ENCODE measurements at regions not wholly inside any gene's neighbourhood (a gene's known extent, or its start where the extent isn't known, plus 50 kb on each side); places are given as distances from the start of the nearest gene placed in this dataset.

DNA sequence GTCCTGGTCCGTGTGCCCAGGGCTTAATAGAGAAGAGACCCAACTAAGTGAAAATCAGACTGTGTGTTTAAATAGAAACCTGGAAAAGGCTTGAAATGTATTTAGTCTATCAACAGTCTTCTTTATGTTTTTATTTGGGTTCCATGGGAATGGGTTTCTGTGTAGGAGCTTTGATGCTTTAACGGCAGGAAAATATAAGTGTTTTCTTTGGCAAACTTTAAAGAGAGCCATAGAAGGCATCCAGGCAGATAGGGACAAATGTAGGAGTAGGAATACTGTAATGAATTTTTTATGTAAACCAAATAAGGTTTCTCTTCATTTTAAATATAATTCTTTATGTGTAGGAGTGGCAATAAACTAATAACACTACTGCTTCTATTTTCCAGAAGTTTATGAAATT, 989.0 kb downstream of the GATA3 start:
- H3K4me3 ChIP-seq = no peak overlapping the region
- WGBS (ENCODE audit: missing lambda C conversion rate) = 17% methylated on average over 2 of the region's 2 CpGs
- DNase-seq (ENCODE audit: low read depth in 1 of 2, low spot score in 1 of 2) (no peak), FAIRE-seq (no peak), ATAC-seq (no peak)
- no peaks in the 10 kb centered on the region for H3K4me1 ChIP-seq
- H3K9me3 ChIP-seq = peaks cover 13% of the 10 kb centered on the region; the same call in 2 of the 3 replicates
- H3K4me2 ChIP-seq = no peak overlapping the region
- ChIA-PET CTCF (no interaction called here), POLR2A (no interaction called here)
- no peak for TF ChIP-seq POLR2A (IDR thresholded peaks at IDR 0.05; ENCODE audit: low read length)
- no peak for TF ChIP-seq TP53 (CRISPR knock-in tag; IDR thresholded peaks at IDR 0.05)
- TF ChIP-seq MYC (IDR thresholded peaks at IDR 0.05; ENCODE audit: borderline replicate concordance, low read length) = no peak
- no peak for TF ChIP-seq EP300 (IDR thresholded peaks at IDR 0.05)
- TF ChIP-seq KDM5A (IDR thresholded peaks at IDR 0.05) = no peak
- TF ChIP-seq HES2 (IDR thresholded peaks at IDR 0.05) = no peak
- TF ChIP-seq, protein P1, sequence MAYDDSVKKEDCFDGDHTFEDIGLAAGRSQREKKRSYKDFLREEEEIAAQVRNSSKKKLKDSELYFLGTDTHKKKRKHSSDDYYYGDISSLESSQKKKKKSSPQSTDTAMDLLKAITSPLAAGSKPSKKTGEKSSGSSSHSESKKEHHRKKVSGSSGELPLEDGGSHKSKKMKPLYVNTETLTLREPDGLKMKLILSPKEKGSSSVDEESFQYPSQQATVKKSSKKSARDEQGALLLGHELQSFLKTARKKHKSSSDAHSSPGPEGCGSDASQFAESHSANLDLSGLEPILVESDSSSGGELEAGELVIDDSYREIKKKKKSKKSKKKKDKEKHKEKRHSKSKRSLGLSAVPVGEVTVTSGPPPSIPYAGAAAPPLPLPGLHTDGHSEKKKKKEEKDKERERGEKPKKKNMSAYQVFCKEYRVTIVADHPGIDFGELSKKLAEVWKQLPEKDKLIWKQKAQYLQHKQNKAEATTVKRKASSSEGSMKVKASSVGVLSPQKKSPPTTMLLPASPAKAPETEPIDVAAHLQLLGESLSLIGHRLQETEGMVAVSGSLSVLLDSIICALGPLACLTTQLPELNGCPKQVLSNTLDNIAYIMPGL (CRISPR knock-in tag; IDR thresholded peaks at IDR 0.05; ENCODE audit: borderline replicate concordance) = no peak
- TF ChIP-seq ZC3H11A (IDR thresholded peaks at IDR 0.05) = no peak
- no peak for TF ChIP-seq CBX2 (IDR thresholded peaks at IDR 0.05; ENCODE audit: borderline replicate concordance, low read depth)
- TF ChIP-seq RAD21 (conservative IDR thresholded peaks at IDR 0.05 in 1 of 2, IDR thresholded peaks at IDR 0.05 in 1 of 2) = no peak
- no peak for TF ChIP-seq HOXA7 (CRISPR knock-in tag; IDR thresholded peaks at IDR 0.05)
- TF ChIP-seq E2F6 (IDR thresholded peaks at IDR 0.05; ENCODE audit: borderline replicate concordance, low read depth) = no peak
- TF ChIP-seq RFX5 (IDR thresholded peaks at IDR 0.05) = no peak
- TF ChIP-seq ZSCAN20 (CRISPR knock-in tag; IDR thresholded peaks at IDR 0.05) = no peak
- no peak for TF ChIP-seq REST (IDR thresholded peaks at IDR 0.05)
- no peak for TF ChIP-seq TFCP2L1 (CRISPR knock-in tag; IDR thresholded peaks at IDR 0.05)
- TF ChIP-seq PHF8 (IDR thresholded peaks at IDR 0.05; ENCODE audit: borderline replicate concordance, low read depth) = no peak
- TF ChIP-seq JUNB (IDR thresholded peaks at IDR 0.05) = no peak
- no peak for TF ChIP-seq MAFK (IDR thresholded peaks at IDR 0.05; ENCODE audit: partially characterized antibody)
- no peak overlapping the region for H3K27ac ChIP-seq

GRCh38 chr10:9045311-9045710, 990.8 kb downstream of the GATA3 start:
- POLR2A ChIA-PET = no interaction called here
- no peak for TF ChIP-seq JUNB (IDR thresholded peaks at IDR 0.05)
- TF ChIP-seq MAZ (IDR thresholded peaks at IDR 0.05; ENCODE audit: borderline replicate concordance, low read depth, low read length) = no peak
- TF ChIP-seq, protein P2, sequence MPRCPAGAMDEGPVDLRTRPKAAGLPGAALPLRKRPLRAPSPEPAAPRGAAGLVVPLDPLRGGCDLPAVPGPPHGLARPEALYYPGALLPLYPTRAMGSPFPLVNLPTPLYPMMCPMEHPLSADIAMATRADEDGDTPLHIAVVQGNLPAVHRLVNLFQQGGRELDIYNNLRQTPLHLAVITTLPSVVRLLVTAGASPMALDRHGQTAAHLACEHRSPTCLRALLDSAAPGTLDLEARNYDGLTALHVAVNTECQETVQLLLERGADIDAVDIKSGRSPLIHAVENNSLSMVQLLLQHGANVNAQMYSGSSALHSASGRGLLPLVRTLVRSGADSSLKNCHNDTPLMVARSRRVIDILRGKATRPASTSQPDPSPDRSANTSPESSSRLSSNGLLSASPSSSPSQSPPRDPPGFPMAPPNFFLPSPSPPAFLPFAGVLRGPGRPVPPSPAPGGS (IDR thresholded peaks at IDR 0.05) = no peak
- no peak for TF ChIP-seq ESRRA (IDR thresholded peaks at IDR 0.05; ENCODE audit: borderline replicate concordance, low read length)
- TF ChIP-seq REST (IDR thresholded peaks at IDR 0.05) = no peak
- no peak for TF ChIP-seq TP53 (CRISPR knock-in tag; IDR thresholded peaks at IDR 0.05)
- no peak for TF ChIP-seq EHMT2 (IDR thresholded peaks at IDR 0.05; ENCODE audit: low read depth)
- no peak for TF ChIP-seq CEBPB (IDR thresholded peaks at IDR 0.05)
- TF ChIP-seq SMC3 (IDR thresholded peaks at IDR 0.05) = no peak
- TF ChIP-seq HOXA7 (CRISPR knock-in tag; IDR thresholded peaks at IDR 0.05) = no peak

More at GRCh38 chr10:9045311-9045710, 990.8 kb downstream of the GATA3 start:
- Histone ChIP-seq H3K4me3 (no peak overlapping the region), H3K27ac (no peak overlapping the region), H3K4me2 (no peak overlapping the region), H3K4me1 (no peaks in the 10 kb centered on the region), H3K9me3 (peaks cover 13% of the 10 kb centered on the region)
- ATAC-seq (no peak), FAIRE-seq (no peak), DNase-seq (ENCODE audit: low read depth in 1 of 2, low spot score in 1 of 2) (no peak)
- CTCF ChIA-PET = interaction anchor here (0.7 kb wide), 1 partner anchor 367 kb away, joined by 3 read pairs; no protein-coding TSS in a partner anchor
